Tibial nerve (tissue), 4 donors: ENCODE measurements at regions not wholly inside any gene's neighbourhood (a gene's known extent, or its start where the extent isn't known, plus 50 kb on each side); places are given as distances from the start of the nearest gene placed in this dataset.

Experiments
- EP300 ChIP-seq, 2 donors: sonication (generic); formaldehyde crosslinking; IDR thresholded peaks; one replicate each; pipeline ENCODE4 v1.6.1; 2017; ENCODE audit warnings: antibody characterized with exemption in 2 of 2, mild to moderate bottlenecking in 1 of 2
- POLR2A ChIP-seq, 2 donors: fragments of 450-650 bp; IDR thresholded peaks; one replicate each; pipeline ENCODE4 v1.6.1; 2017; ENCODE audit warnings: antibody characterized with exemption in 2 of 2, mild to moderate bottlenecking in 2 of 2, moderate library complexity in 2 of 2
- TF ChIP-seq, protein P1 (sequence below), 5 experiments: fragments of 200-600 bp in 3 of 5; fragments of 450-650 bp in 2 of 5; sonication (generic) in 3 of 5; IDR thresholded peaks; one replicate each; pipeline ENCODE4 v1.5.1; 2016 to 2019; ENCODE audit warnings: antibody characterized with exemption in 5 of 5, mild to moderate bottlenecking in 3 of 5, moderate library complexity in 2 of 5

DNA sequence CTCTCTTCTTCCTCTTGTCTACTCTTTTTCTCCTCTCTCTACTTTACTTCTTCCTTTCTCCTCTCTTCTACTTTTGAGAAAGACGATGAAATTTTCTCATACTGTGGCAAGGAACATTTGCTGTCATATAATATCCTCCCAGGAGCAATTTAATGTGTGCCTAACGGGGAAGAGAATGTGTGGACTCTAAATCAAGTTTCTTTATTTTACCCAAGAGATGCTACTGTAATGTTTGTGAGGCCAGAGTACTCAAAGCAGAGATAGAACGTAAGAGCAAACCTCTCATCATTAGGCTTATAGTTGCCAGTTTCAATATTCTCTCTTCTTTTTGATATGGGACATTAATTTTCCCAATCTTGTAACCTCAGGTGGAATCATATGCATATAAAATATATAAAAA lies 801.4 kb downstream of the BCKDHB start:
- TF ChIP-seq, protein P1, sequence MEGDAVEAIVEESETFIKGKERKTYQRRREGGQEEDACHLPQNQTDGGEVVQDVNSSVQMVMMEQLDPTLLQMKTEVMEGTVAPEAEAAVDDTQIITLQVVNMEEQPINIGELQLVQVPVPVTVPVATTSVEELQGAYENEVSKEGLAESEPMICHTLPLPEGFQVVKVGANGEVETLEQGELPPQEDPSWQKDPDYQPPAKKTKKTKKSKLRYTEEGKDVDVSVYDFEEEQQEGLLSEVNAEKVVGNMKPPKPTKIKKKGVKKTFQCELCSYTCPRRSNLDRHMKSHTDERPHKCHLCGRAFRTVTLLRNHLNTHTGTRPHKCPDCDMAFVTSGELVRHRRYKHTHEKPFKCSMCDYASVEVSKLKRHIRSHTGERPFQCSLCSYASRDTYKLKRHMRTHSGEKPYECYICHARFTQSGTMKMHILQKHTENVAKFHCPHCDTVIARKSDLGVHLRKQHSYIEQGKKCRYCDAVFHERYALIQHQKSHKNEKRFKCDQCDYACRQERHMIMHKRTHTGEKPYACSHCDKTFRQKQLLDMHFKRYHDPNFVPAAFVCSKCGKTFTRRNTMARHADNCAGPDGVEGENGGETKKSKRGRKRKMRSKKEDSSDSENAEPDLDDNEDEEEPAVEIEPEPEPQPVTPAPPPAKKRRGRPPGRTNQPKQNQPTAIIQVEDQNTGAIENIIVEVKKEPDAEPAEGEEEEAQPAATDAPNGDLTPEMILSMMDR (IDR thresholded peaks at IDR 0.05) = no peak
- TF ChIP-seq EP300 (IDR thresholded peaks at IDR 0.05) (no peak), POLR2A (IDR thresholded peaks at IDR 0.05) (no peak)
